ENCODE measurements at regions not wholly inside any gene's neighbourhood (a gene's known extent, or its start where the extent isn't known, plus 50 kb on each side); places are given as distances from the start of the nearest gene placed in this dataset.
"Not testable (repeated sequence)": the region's sequence is repeated elsewhere in the genome, so short reads cannot be mapped to it uniquely, and the experiment has no call there.

- H3K27ac ChIP-seq (ENCODE audit: low read depth, low read length): no peak overlapping the region
- no CpG with 5 or more reads among the region's 6 CpGs for WGBS (ENCODE audit: extremely low coverage, insufficient coverage, low lambda C conversion rate)
These were observed 88.8 kb upstream of the RNU6-1 start for GRCh38 chr15:67928666-67929065.

GRCh38 chr15:67930720-67931119 lies 90.9 kb upstream of the RNU6-1 start:
- H3K4me3 ChIP-seq (ENCODE audit: low read length): no peak overlapping the region
- no peak overlapping the region for H3K23ac ChIP-seq (ENCODE audit: low read length)
- H3K4me1 ChIP-seq (ENCODE audit: control insufficient read depth, low read depth, low read length): no peaks in the 10 kb centered on the region
- H4K8ac ChIP-seq (ENCODE audit: low read depth, low read length): no peak overlapping the region
- no peak overlapping the region for H2BK5ac ChIP-seq (ENCODE audit: low read length)
- H3K36me3 ChIP-seq (ENCODE audit: control insufficient read depth, insufficient read depth, low read length): no peaks in the 10 kb centered on the region
- H3K79me1 ChIP-seq (ENCODE audit: low read length): no peaks in the 10 kb centered on the region
- no peak overlapping the region for H3K9ac ChIP-seq (ENCODE audit: low read length)
- no peaks in the 10 kb centered on the region for H3K27me3 ChIP-seq (ENCODE audit: insufficient read depth, low read length, poor library complexity)
- no peak for DNase-seq
- H2BK120ac ChIP-seq (ENCODE audit: low read depth, low read length): no peak overlapping the region
- no peak overlapping the region for H2AK5ac ChIP-seq (ENCODE audit: low read length)
- no peak overlapping the region for H3K27ac ChIP-seq (ENCODE audit: low read depth, low read length)
- no peak overlapping the region for H2BK15ac ChIP-seq (replicated peaks; ENCODE audit: low read depth)
- H3K56ac ChIP-seq (ENCODE audit: low read length): no peak overlapping the region
- H3K79me2 ChIP-seq (ENCODE audit: control insufficient read depth, insufficient read depth, low read length): no peaks in the 10 kb centered on the region
- no peak overlapping the region for H3K18ac ChIP-seq (ENCODE audit: low read length)
- no peak overlapping the region for H4K5ac ChIP-seq (ENCODE audit: low read length)
- no peak overlapping the region for H3K4ac ChIP-seq (ENCODE audit: low read depth, low read length)
- WGBS (ENCODE audit: extremely low coverage, insufficient coverage, low lambda C conversion rate): no CpG with 5 or more reads among the region's 2 CpGs
- H3K4me2 ChIP-seq (ENCODE audit: low read length): no peak overlapping the region

More at GRCh38 chr15:67928666-67929065, 88.8 kb upstream of the RNU6-1 start:
- Histone ChIP-seq H3K18ac (ENCODE audit: low read length) (no peak overlapping the region), H3K4me2 (ENCODE audit: low read length) (no peak overlapping the region), H3K4me1 (ENCODE audit: control insufficient read depth, low read depth, low read length) (no peaks in the 10 kb centered on the region), H4K8ac (ENCODE audit: low read depth, low read length) (no peak overlapping the region), H3K4ac (ENCODE audit: low read depth, low read length) (no peak overlapping the region), H3K23ac (ENCODE audit: low read length) (no peak overlapping the region), H2BK120ac (ENCODE audit: low read depth, low read length) (no peak overlapping the region), H3K9ac (ENCODE audit: low read length) (no peak overlapping the region), H3K79me2 (ENCODE audit: control insufficient read depth, insufficient read depth, low read length) (no peaks in the 10 kb centered on the region), H3K56ac (ENCODE audit: low read length) (no peak overlapping the region), H3K27me3 (ENCODE audit: insufficient read depth, low read length, poor library complexity) (no peaks in the 10 kb centered on the region), H2BK15ac (replicated peaks; ENCODE audit: low read depth) (no peak overlapping the region), H4K5ac (ENCODE audit: low read length) (no peak overlapping the region), H3K36me3 (ENCODE audit: control insufficient read depth, insufficient read depth, low read length) (no peaks in the 10 kb centered on the region), H3K79me1 (ENCODE audit: low read length) (no peaks in the 10 kb centered on the region), H2AK5ac (ENCODE audit: low read length) (no peak overlapping the region), H3K4me3 (ENCODE audit: low read length) (no peak overlapping the region), H2BK5ac (ENCODE audit: low read length) (no peak overlapping the region)
- DNase-seq: no peak

GRCh38 chr15:67931861-67932260 lies 92.0 kb upstream of the RNU6-1 start:
- Histone ChIP-seq H3K4me2 (ENCODE audit: low read length) (no peak overlapping the region), H3K36me3 (ENCODE audit: control insufficient read depth, insufficient read depth, low read length) (no peaks in the 10 kb centered on the region), H3K79me1 (ENCODE audit: low read length) (no peaks in the 10 kb centered on the region), H3K56ac (ENCODE audit: low read length) (no peak overlapping the region), H3K4me1 (ENCODE audit: control insufficient read depth, low read depth, low read length) (no peaks in the 10 kb centered on the region), H3K18ac (ENCODE audit: low read length) (no peak overlapping the region), H4K5ac (ENCODE audit: low read length) (no peak overlapping the region), H2BK5ac (ENCODE audit: low read length) (no peak overlapping the region), H3K9ac (ENCODE audit: low read length) (no peak overlapping the region), H3K27me3 (ENCODE audit: insufficient read depth, low read length, poor library complexity) (no peaks in the 10 kb centered on the region), H3K27ac (ENCODE audit: low read depth, low read length) (no peak overlapping the region), H2AK5ac (ENCODE audit: low read length) (no peak overlapping the region), H3K4ac (ENCODE audit: low read depth, low read length) (no peak overlapping the region), H2BK120ac (ENCODE audit: low read depth, low read length) (no peak overlapping the region), H3K4me3 (ENCODE audit: low read length) (no peak overlapping the region), H2BK15ac (replicated peaks; ENCODE audit: low read depth) (no peak overlapping the region), H3K23ac (ENCODE audit: low read length) (no peak overlapping the region), H4K8ac (ENCODE audit: low read depth, low read length) (no peak overlapping the region), H3K79me2 (ENCODE audit: control insufficient read depth, insufficient read depth, low read length) (no peaks in the 10 kb centered on the region)
- WGBS (ENCODE audit: extremely low coverage, insufficient coverage, low lambda C conversion rate): no CpG with 5 or more reads among the region's 3 CpGs
- no peak for DNase-seq

GRCh38 chr15:67934126-67934525 lies 94.3 kb upstream of the RNU6-1 start:
- not testable (repeated sequence) for H3K79me1 ChIP-seq (ENCODE audit: low read length); H3K18ac ChIP-seq (ENCODE audit: low read length); H3K79me2 ChIP-seq (ENCODE audit: control insufficient read depth, insufficient read depth, low read length); DNase-seq; H3K56ac ChIP-seq (ENCODE audit: low read length); H2BK5ac ChIP-seq (ENCODE audit: low read length); H4K5ac ChIP-seq (ENCODE audit: low read length); H2BK120ac ChIP-seq (ENCODE audit: low read depth, low read length); H3K27ac ChIP-seq (ENCODE audit: low read depth, low read length); H3K36me3 ChIP-seq (ENCODE audit: control insufficient read depth, insufficient read depth, low read length); H3K4ac ChIP-seq (ENCODE audit: low read depth, low read length); H3K4me3 ChIP-seq (ENCODE audit: low read length); H3K9ac ChIP-seq (ENCODE audit: low read length); H3K23ac ChIP-seq (ENCODE audit: low read length); H4K8ac ChIP-seq (ENCODE audit: low read depth, low read length); H3K4me2 ChIP-seq (ENCODE audit: low read length); H3K27me3 ChIP-seq (ENCODE audit: insufficient read depth, low read length, poor library complexity); H2AK5ac ChIP-seq (ENCODE audit: low read length); H3K4me1 ChIP-seq (ENCODE audit: control insufficient read depth, low read depth, low read length); H2BK15ac ChIP-seq (replicated peaks; ENCODE audit: low read depth)
- no CpG with 5 or more reads among the region's 3 CpGs for WGBS (ENCODE audit: extremely low coverage, insufficient coverage, low lambda C conversion rate)

- no peak overlapping the region for H3K4me3 ChIP-seq (ENCODE audit: low read length)
- no peak overlapping the region for H3K9ac ChIP-seq (ENCODE audit: low read length)
- no peak overlapping the region for H3K18ac ChIP-seq (ENCODE audit: low read length)
- no peak overlapping the region for H4K8ac ChIP-seq (ENCODE audit: low read depth, low read length)
- H3K27me3 ChIP-seq (ENCODE audit: insufficient read depth, low read length, poor library complexity): no peaks in the 10 kb centered on the region
- H3K4me2 ChIP-seq (ENCODE audit: low read length): no peak overlapping the region
- H3K4ac ChIP-seq (ENCODE audit: low read depth, low read length): no peak overlapping the region
- peaks cover 2% of the 10 kb centered on the region for H3K4me1 ChIP-seq (ENCODE audit: control insufficient read depth, low read depth, low read length)
- H3K27ac ChIP-seq (ENCODE audit: low read depth, low read length): no peak overlapping the region
- no peak overlapping the region for H3K23ac ChIP-seq (ENCODE audit: low read length)
- H2AK5ac ChIP-seq (ENCODE audit: low read length): no peak overlapping the region
- no peak overlapping the region for H2BK5ac ChIP-seq (ENCODE audit: low read length)
- H3K79me2 ChIP-seq (ENCODE audit: control insufficient read depth, insufficient read depth, low read length): no peaks in the 10 kb centered on the region
- no peak overlapping the region for H3K56ac ChIP-seq (ENCODE audit: low read length)
- H3K36me3 ChIP-seq (ENCODE audit: control insufficient read depth, insufficient read depth, low read length): no peaks in the 10 kb centered on the region
- no peaks in the 10 kb centered on the region for H3K79me1 ChIP-seq (ENCODE audit: low read length)
- DNase-seq: no peak
- H4K5ac ChIP-seq (ENCODE audit: low read length): no peak overlapping the region
- no peak overlapping the region for H2BK15ac ChIP-seq (replicated peaks; ENCODE audit: low read depth)
- H2BK120ac ChIP-seq (ENCODE audit: low read depth, low read length): no peak overlapping the region
These were observed 95.4 kb upstream of the RNU6-1 start for GRCh38 chr15:67935244-67935643.

GRCh38 chr15:67936258-67936657 lies 96.4 kb upstream of the RNU6-1 start:
- Histone ChIP-seq H3K4me2 (ENCODE audit: low read length) (no peak overlapping the region), H2BK5ac (ENCODE audit: low read length) (no peak overlapping the region), H2BK120ac (ENCODE audit: low read depth, low read length) (no peak overlapping the region), H3K36me3 (ENCODE audit: control insufficient read depth, insufficient read depth, low read length) (no peaks in the 10 kb centered on the region), H3K4me3 (ENCODE audit: low read length) (no peak overlapping the region), H3K9ac (ENCODE audit: low read length) (no peak overlapping the region), H3K4ac (ENCODE audit: low read depth, low read length) (no peak overlapping the region), H3K79me1 (ENCODE audit: low read length) (no peaks in the 10 kb centered on the region), H4K5ac (ENCODE audit: low read length) (no peak overlapping the region), H3K27ac (ENCODE audit: low read depth, low read length) (no peak overlapping the region), H3K4me1 (ENCODE audit: control insufficient read depth, low read depth, low read length) (peaks cover 7% of the 10 kb centered on the region), H3K79me2 (ENCODE audit: control insufficient read depth, insufficient read depth, low read length) (no peaks in the 10 kb centered on the region), H4K8ac (ENCODE audit: low read depth, low read length) (no peak overlapping the region), H3K56ac (ENCODE audit: low read length) (no peak overlapping the region), H2AK5ac (ENCODE audit: low read length) (no peak overlapping the region), H3K18ac (ENCODE audit: low read length) (no peak overlapping the region), H3K23ac (ENCODE audit: low read length) (no peak overlapping the region), H3K27me3 (ENCODE audit: insufficient read depth, low read length, poor library complexity) (no peaks in the 10 kb centered on the region), H2BK15ac (replicated peaks; ENCODE audit: low read depth) (no peak overlapping the region)
- WGBS (ENCODE audit: extremely low coverage, insufficient coverage, low lambda C conversion rate): no CpG with 5 or more reads among the region's 5 CpGs
- no peak for DNase-seq

Measured in mesendoderm (in vitro differentiated cells).